ENCODE measurements at regions not wholly inside any gene's neighbourhood (a gene's known extent, or its start where the extent isn't known, plus 50 kb on each side); places are given as distances from the start of the nearest gene placed in this dataset.

DNA sequence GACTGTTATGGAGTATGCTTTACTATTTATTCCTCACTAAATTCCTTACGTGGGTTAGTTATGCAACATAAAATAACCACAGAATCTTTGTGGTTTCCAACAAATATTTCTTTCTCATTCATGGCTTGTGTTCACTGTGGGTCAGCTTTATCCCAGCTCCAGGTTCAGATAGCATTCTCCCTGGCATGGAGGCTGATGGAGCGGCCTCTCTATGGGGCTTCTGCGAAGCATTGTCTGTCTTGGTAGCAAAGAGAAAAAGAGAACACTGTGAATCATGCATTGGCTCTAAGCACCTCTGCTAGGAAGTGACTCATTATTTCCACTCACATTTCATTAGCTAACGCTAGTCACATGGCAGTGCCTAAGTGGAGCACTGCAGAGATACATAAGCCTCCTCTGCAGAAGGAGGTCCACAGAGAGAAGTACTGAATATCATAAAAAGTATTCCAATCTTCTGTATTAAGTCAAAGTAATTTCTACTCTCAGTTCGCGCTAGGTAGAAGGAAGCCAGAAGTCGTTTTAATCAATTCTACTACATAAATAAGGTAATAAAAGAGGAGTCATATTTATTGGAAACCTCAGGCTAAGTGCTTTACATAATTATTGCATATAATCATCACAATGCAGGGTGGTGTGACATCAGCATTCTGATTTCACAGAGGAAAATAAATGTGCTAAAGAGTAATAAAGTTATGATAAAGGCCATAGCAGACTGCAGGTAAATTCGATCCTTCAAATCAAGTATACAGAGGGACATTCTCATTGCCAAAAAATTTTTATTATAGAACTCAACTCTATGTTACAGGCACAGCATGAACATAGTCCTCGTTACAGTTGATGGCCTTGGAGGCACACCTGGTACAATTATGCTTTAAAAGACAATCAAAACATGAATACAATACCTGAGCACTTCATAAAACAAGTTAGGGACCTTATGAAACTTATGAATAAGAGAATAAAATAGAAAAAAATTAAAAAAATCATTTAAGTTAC lies 531.1 kb downstream of the CETN3 start:
- Histone ChIP-seq H3K4me1 (ENCODE audit: control insufficient read depth in 5 of 5, insufficient read depth in 5 of 5, low read length in 5 of 5) (no peaks in the 10 kb centered on the region), H3K9me3 (ENCODE audit: control insufficient read depth in 4 of 4, insufficient read depth in 3 of 4, low read length in 3 of 4) (peaks cover 0 to 3% (median 0%) of the 10 kb centered on the region in 4 donors), H3K9ac (ENCODE audit: insufficient read depth in 1 of 2, low read length in 2 of 2) (no peak overlapping the region), H3K27me3 (ENCODE audit: control insufficient read depth in 3 of 3, insufficient read depth in 3 of 3, low read length in 2 of 3) (no peaks in the 10 kb centered on the region), H3K36me3 (ENCODE audit: control insufficient read depth in 4 of 4, insufficient read depth in 4 of 4, low read length in 4 of 4) (no peaks in the 10 kb centered on the region), H3K4me3 (no peak overlapping the region), H3K27ac (ENCODE audit: low read depth in 1 of 2, low read length in 1 of 2) (no peak overlapping the region)
- ATAC-seq (ENCODE audit: insufficient read depth, low FRiP score) (no peak), DNase-seq (peak in 1 of 3 donors; percentile 4)
- 75 to 80% methylated on average over 9 of the region's 9 CpGs for WGBS, 2 donors
- TF ChIP-seq, protein P1, sequence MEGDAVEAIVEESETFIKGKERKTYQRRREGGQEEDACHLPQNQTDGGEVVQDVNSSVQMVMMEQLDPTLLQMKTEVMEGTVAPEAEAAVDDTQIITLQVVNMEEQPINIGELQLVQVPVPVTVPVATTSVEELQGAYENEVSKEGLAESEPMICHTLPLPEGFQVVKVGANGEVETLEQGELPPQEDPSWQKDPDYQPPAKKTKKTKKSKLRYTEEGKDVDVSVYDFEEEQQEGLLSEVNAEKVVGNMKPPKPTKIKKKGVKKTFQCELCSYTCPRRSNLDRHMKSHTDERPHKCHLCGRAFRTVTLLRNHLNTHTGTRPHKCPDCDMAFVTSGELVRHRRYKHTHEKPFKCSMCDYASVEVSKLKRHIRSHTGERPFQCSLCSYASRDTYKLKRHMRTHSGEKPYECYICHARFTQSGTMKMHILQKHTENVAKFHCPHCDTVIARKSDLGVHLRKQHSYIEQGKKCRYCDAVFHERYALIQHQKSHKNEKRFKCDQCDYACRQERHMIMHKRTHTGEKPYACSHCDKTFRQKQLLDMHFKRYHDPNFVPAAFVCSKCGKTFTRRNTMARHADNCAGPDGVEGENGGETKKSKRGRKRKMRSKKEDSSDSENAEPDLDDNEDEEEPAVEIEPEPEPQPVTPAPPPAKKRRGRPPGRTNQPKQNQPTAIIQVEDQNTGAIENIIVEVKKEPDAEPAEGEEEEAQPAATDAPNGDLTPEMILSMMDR (IDR thresholded peaks at IDR 0.05; ENCODE audit: control extremely low read depth, extremely low read depth) = no peak

DNA sequence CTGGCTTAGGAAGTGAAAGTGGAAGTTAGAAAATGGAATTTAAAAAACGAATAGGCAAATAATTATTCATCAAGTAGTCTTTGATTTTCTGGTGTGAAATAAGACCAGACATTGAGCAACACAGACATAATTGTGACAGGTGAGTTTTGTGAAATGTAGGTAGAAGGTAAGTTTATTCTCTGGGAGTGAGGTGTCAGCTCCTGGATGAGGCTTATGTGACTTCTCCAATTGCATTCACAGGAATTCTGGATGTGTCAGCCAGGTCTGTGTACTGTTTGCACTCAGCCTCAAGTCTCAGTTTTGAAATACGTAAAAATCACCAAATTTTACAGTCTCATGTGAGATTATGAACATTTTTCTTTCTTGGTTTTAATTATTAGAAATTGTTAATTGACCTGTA lies 537.6 kb downstream of the CETN3 start:
- DNase-seq = no peak

GRCh38 chr5:89869346-89869745 lies 540.2 kb downstream of the CETN3 start:
- no peak for DNase-seq
- no peaks in the 10 kb centered on the region for H3K4me1 ChIP-seq (ENCODE audit: control insufficient read depth in 5 of 5, insufficient read depth in 5 of 5, low read length in 5 of 5)
- H3K36me3 ChIP-seq (ENCODE audit: control insufficient read depth in 4 of 4, insufficient read depth in 4 of 4, low read length in 4 of 4) = no peaks in the 10 kb centered on the region
- WGBS, 2 donors = 89 to 90% methylated on average over 2 of the region's 2 CpGs
- no peak overlapping the region for H3K4me3 ChIP-seq
- H3K27me3 ChIP-seq (ENCODE audit: control insufficient read depth in 3 of 3, insufficient read depth in 3 of 3, low read length in 2 of 3) = no peaks in the 10 kb centered on the region
- ATAC-seq (ENCODE audit: insufficient read depth, low FRiP score) = no peak
- no peak overlapping the region for H3K27ac ChIP-seq (ENCODE audit: low read depth in 1 of 2, low read length in 1 of 2)
- H3K9me3 ChIP-seq (ENCODE audit: control insufficient read depth in 4 of 4, insufficient read depth in 3 of 4, low read length in 3 of 4) = no peaks in the 10 kb centered on the region
- TF ChIP-seq, protein P1 (IDR thresholded peaks at IDR 0.05; ENCODE audit: control extremely low read depth, extremely low read depth) = no peak
- no peak overlapping the region for H3K9ac ChIP-seq (ENCODE audit: insufficient read depth in 1 of 2, low read length in 2 of 2)

More for the DNA sequence above, 537.6 kb downstream of the CETN3 start:
- no peaks in the 10 kb centered on the region for H3K36me3 ChIP-seq (ENCODE audit: control insufficient read depth in 4 of 4, insufficient read depth in 4 of 4, low read length in 4 of 4)
- no peaks in the 10 kb centered on the region for H3K9me3 ChIP-seq (ENCODE audit: control insufficient read depth in 4 of 4, insufficient read depth in 3 of 4, low read length in 3 of 4)
- H3K9ac ChIP-seq (ENCODE audit: insufficient read depth in 1 of 2, low read length in 2 of 2) = no peak overlapping the region
- H3K27ac ChIP-seq (ENCODE audit: low read depth in 1 of 2, low read length in 1 of 2) = no peak overlapping the region
- no peaks in the 10 kb centered on the region for H3K27me3 ChIP-seq (ENCODE audit: control insufficient read depth in 3 of 3, insufficient read depth in 3 of 3, low read length in 2 of 3)
- 37 to 65% methylated on average over 2 of the region's 2 CpGs for WGBS, 2 donors
- no peak for ATAC-seq (ENCODE audit: insufficient read depth, low FRiP score)
- H3K4me3 ChIP-seq = no peak overlapping the region
- no peaks in the 10 kb centered on the region for H3K4me1 ChIP-seq (ENCODE audit: control insufficient read depth in 5 of 5, insufficient read depth in 5 of 5, low read length in 5 of 5)
- TF ChIP-seq, protein P1 (IDR thresholded peaks at IDR 0.05; ENCODE audit: control extremely low read depth, extremely low read depth) = no peak

Data from lung (tissue), 11 donors.